GM23338 (cell line): ENCODE measurements at regions not wholly inside any gene's neighbourhood (a gene's known extent, or its start where the extent isn't known, plus 50 kb on each side); places are given as distances from the start of the nearest gene placed in this dataset.
A peak's percentile ranks its signal among the peaks of the same experiment; 100 is the strongest.

Experiments
- ATAC-seq: fragments of 200-7000 bp; cut with Tn5 transposase; 3 replicates; pipeline ENCODE4 v1.9.1; 2020
- DNase-seq: peaks from one replicate; pipeline ENCODE4 v3.0.0-alpha.2; 2015; ENCODE audit warnings: low spot score
- H2AFZ ChIP-seq: fragments of 200-600 bp; sonication (generic); 2 replicates; pipeline ENCODE4 v1.8.0; 2016; ENCODE audit warnings: antibody characterized with exemption, mild to moderate bottlenecking, moderate library complexity
- H3F3A ChIP-seq: fragments of 200-600 bp; sonication (generic); replicated peaks from 2 replicates; pipeline ENCODE4 v1.8.0; 2017; ENCODE audit warnings: antibody characterized with exemption, mixed run types, low read depth
- H3K27ac ChIP-seq: fragments of 200-600 bp; sonication (generic); 2 replicates; pipeline ENCODE4 v1.6.1; 2016; ENCODE audit warnings: low read depth
- H3K27me3 ChIP-seq: fragments of 200-600 bp; sonication (generic); 2 replicates; pipeline ENCODE4 v1.8.0; 2016; ENCODE audit warnings: mild to moderate bottlenecking, mixed run types, moderate library complexity; ENCODE audit not compliant: insufficient read depth
- H3K36me3 ChIP-seq: fragments of 200-600 bp; sonication (generic); 2 replicates; pipeline ENCODE4 v1.8.0; 2016; ENCODE audit warnings: mild to moderate bottlenecking; ENCODE audit not compliant: insufficient read depth
- H3K4me1 ChIP-seq: fragments of 200-600 bp; sonication (generic); 2 replicates; pipeline ENCODE4 v1.8.0; 2016; ENCODE audit warnings: mild to moderate bottlenecking, moderate library complexity; ENCODE audit not compliant: insufficient read depth
- H3K4me2 ChIP-seq: fragments of 200-600 bp; sonication (generic); 2 replicates; pipeline ENCODE4 v1.7.1; 2017; ENCODE audit warnings: mixed run types
- H3K4me3 ChIP-seq: fragments of 200-600 bp; sonication (generic); 2 replicates; pipeline ENCODE4 v1.6.1; 2016; ENCODE audit warnings: mixed run types
- H3K79me2 ChIP-seq: fragments of 200-600 bp; sonication (generic); replicated peaks from 2 replicates; pipeline ENCODE4 v1.8.0; 2017; ENCODE audit warnings: mild to moderate bottlenecking; ENCODE audit not compliant: insufficient read depth
- H3K9me2 ChIP-seq: fragments of 200-600 bp; sonication (generic); 2 replicates; pipeline ENCODE4 v1.8.0; 2017; ENCODE audit not compliant: insufficient read depth
- H4K20me1 ChIP-seq: fragments of 200-600 bp; sonication (generic); replicated peaks from 2 replicates; pipeline ENCODE4 v1.8.0; 2017; ENCODE audit warnings: mild to moderate bottlenecking; ENCODE audit not compliant: insufficient read depth
- H3K27ac Mint-ChIP-seq: 2 replicates; pipeline ENCODE4 v1.8.0; 2020; ENCODE audit warnings: inconsistent platforms, mild to moderate bottlenecking, moderate library complexity, mixed read lengths
- H3K27me3 Mint-ChIP-seq: 3 replicates; pipeline ENCODE4 v1.8.0; 2022; ENCODE audit warnings: low read depth, mild to moderate bottlenecking, moderate library complexity, mixed read lengths, inconsistent platforms; ENCODE audit not compliant: insufficient read depth, poor library complexity
- H3K36me3 Mint-ChIP-seq: 3 replicates; pipeline ENCODE4 v1.8.0; 2021; ENCODE audit warnings: low read depth, mild to moderate bottlenecking, inconsistent platforms, moderate library complexity, mixed read lengths
- H3K4me1 Mint-ChIP-seq: 3 replicates; pipeline ENCODE4 v1.8.0; 2020; ENCODE audit warnings: mild to moderate bottlenecking, inconsistent platforms, mixed read lengths
- H3K4me3 Mint-ChIP-seq: 3 replicates; pipeline ENCODE4 v1.8.0; 2021; ENCODE audit warnings: moderate library complexity, mild to moderate bottlenecking, inconsistent platforms, mixed read lengths
- H3K9me3 Mint-ChIP-seq: 3 replicates; pipeline ENCODE4 v1.8.0; 2020; ENCODE audit warnings: moderate library complexity, mild to moderate bottlenecking, inconsistent platforms, mixed read lengths
- CREB1 ChIP-seq: fragments of 250-450 bp; sonication (Bioruptor Pico); IDR thresholded peaks from 2 replicates; pipeline ENCODE4 v1.5.0; 2020; ENCODE audit warnings: low read depth, mild to moderate bottlenecking, moderate library complexity
- CTCF ChIP-seq, 2 experiments: fragments of 200-600 bp in 1 of 2; sonication (generic) in 1 of 2; conservative IDR thresholded peaks; 2 replicates each; pipeline versions ENCODE4 v1.5.1 to v1.6.1; 2016 to 2017; ENCODE audit warnings: antibody characterized with exemption in 2 of 2, low read depth in 2 of 2, mild to moderate bottlenecking in 2 of 2, moderate library complexity in 1 of 2
- EZH2phosphoT487 ChIP-seq: fragments of 200-600 bp; sonication (generic); IDR thresholded peaks from one replicate; pipeline ENCODE4 v1.8.1; 2018; ENCODE audit warnings: antibody characterized with exemption; ENCODE audit not compliant: unreplicated experiment
- JUNB ChIP-seq: IDR thresholded peaks from one replicate; pipeline ENCODE4 v1.6.1; 2016; ENCODE audit warnings: antibody characterized with exemption; ENCODE audit not compliant: unreplicated experiment
- POLR2AphosphoS5 ChIP-seq: IDR thresholded peaks from 2 replicates; pipeline ENCODE4 v1.6.1; 2016; ENCODE audit warnings: antibody characterized with exemption, low read depth
- REST ChIP-seq: IDR thresholded peaks from one replicate; pipeline ENCODE4 v1.6.1; 2018; ENCODE audit warnings: antibody characterized with exemption; ENCODE audit not compliant: unreplicated experiment
- ZNF462 ChIP-seq: fragments of 250-450 bp; sonication (Bioruptor Pico); IDR thresholded peaks from 2 replicates; pipeline ENCODE4 v1.5.0; 2020; ENCODE audit warnings: mild to moderate bottlenecking, moderate library complexity

- Histone ChIP-seq H3K27me3 (no peaks in the 10 kb centered on the region), H3K4me2 (no peak overlapping the region), H3K4me3 (no peak overlapping the region), H3K4me1 (no peaks in the 10 kb centered on the region), H3K9me2 (0 out of 2 replicates have a peak, but pooled peaks cover 3% of the 10 kb centered on the region), H3K27ac (no peak overlapping the region), H2AFZ (peak overlapping the region; percentile 15; the same call in 1 of the 2 replicates), H3K36me3 (no peaks in the 10 kb centered on the region), H3K79me2 (no peaks in the 10 kb centered on the region), H3F3A (no peaks in the 10 kb centered on the region), H4K20me1 (no peaks in the 10 kb centered on the region)
- Mint-ChIP-seq H3K36me3 (no peaks in the 10 kb centered on the region), H3K4me1 (no peaks in the 10 kb centered on the region), H3K27me3 (no peaks in the 10 kb centered on the region), H3K27ac (no peak overlapping the region), H3K4me3 (no peak overlapping the region), H3K9me3 (peaks cover 4% of the 10 kb centered on the region; the same call in 1 of the 3 replicates)
- no peak for ATAC-seq
- no peak for DNase-seq
- TF ChIP-seq REST: no peak
- no peak for TF ChIP-seq CTCF (conservative IDR thresholded peaks at IDR 0.05; ENCODE audit: low read depth in 2 of 2)
These were observed 97.1 kb upstream of the CARD18 start for GRCh38 chr11:105236664-105237063.

GRCh38 chr11:105233285-105233684, 93.7 kb upstream of the CARD18 start:
- TF ChIP-seq EZH2phosphoT487 (no peak), JUNB (no peak), ZNF462 (CRISPR knock-in tag) (no peak), POLR2AphosphoS5 (no peak), CREB1 (CRISPR knock-in tag) (no peak), CTCF (conservative IDR thresholded peaks at IDR 0.05; ENCODE audit: low read depth in 2 of 2) (no peak)
- Mint-ChIP-seq H3K4me3 (no peak overlapping the region), H3K27me3 (peaks cover 2% of the 10 kb centered on the region), H3K4me1 (no peaks in the 10 kb centered on the region), H3K9me3 (no peaks in the 10 kb centered on the region), H3K27ac (no peak overlapping the region), H3K36me3 (no peaks in the 10 kb centered on the region)
- Histone ChIP-seq H3F3A (no peaks in the 10 kb centered on the region), H3K4me3 (no peak overlapping the region), H3K27ac (no peak overlapping the region), H3K27me3 (no peaks in the 10 kb centered on the region), H3K79me2 (no peaks in the 10 kb centered on the region), H3K9me2 (no peaks in the 10 kb centered on the region), H3K4me1 (no peaks in the 10 kb centered on the region), H3K4me2 (no peak overlapping the region), H4K20me1 (no peaks in the 10 kb centered on the region), H3K36me3 (no peaks in the 10 kb centered on the region), H2AFZ (no peak overlapping the region)
- no peak for DNase-seq
- no peak for ATAC-seq
